OCI-LY1 (cell line): ENCODE measurements at regions not wholly inside any gene's neighbourhood (a gene's known extent, or its start where the extent isn't known, plus 50 kb on each side); places are given as distances from the start of the nearest gene placed in this dataset.

Experiments used
- H2AFZ ChIP-seq: fragments of 200-600 bp; sonication (generic), shearing (Covaris generic); 2 replicates; pipeline ENCODE4 v1.6.0; 2014; ENCODE audit warnings: antibody characterized with exemption, mild to moderate bottlenecking, low read length
- H3F3A ChIP-seq: fragments of 200-600 bp; sonication (generic), shearing (Covaris generic); 2 replicates; pipeline ENCODE4 v1.6.0; 2014; ENCODE audit warnings: mild to moderate bottlenecking, antibody characterized with exemption, low read length, moderate library complexity; ENCODE audit not compliant: insufficient read depth
- H3K27ac ChIP-seq: fragments of 200-600 bp; sonication (generic); 2 replicates; pipeline ENCODE4 v1.5.1; 2014; ENCODE audit warnings: low read length, mixed run types, mild to moderate bottlenecking, low read depth; ENCODE audit not compliant: poor library complexity, severe bottlenecking
- H3K27me3 ChIP-seq: fragments of 200-600 bp; sonication (generic); 2 replicates; pipeline ENCODE4 v1.6.0; 2014; ENCODE audit warnings: antibody characterized with exemption, mild to moderate bottlenecking, low read length, moderate library complexity; ENCODE audit not compliant: insufficient read depth
- H3K36me3 ChIP-seq: fragments of 200-600 bp; sonication (generic); 2 replicates; pipeline ENCODE4 v1.6.1; 2014; ENCODE audit warnings: mild to moderate bottlenecking, antibody characterized with exemption, low read length, moderate library complexity, mixed read lengths; ENCODE audit not compliant: insufficient read depth
- H3K4me1 ChIP-seq: fragments of 200-600 bp; sonication (generic); 2 replicates; pipeline ENCODE4 v1.5.1; 2014; ENCODE audit warnings: mild to moderate bottlenecking, low read length, moderate library complexity; ENCODE audit not compliant: insufficient read depth, severe bottlenecking
- H3K4me2 ChIP-seq: fragments of 200-600 bp; sonication (generic), shearing (Covaris generic); 2 replicates; pipeline ENCODE4 v1.6.1; 2014; ENCODE audit warnings: low read length
- H3K4me3 ChIP-seq: fragments of 200-600 bp; sonication (generic); 2 replicates; pipeline ENCODE4 v1.5.1; 2014; ENCODE audit warnings: low read length, low read depth, mild to moderate bottlenecking, mixed read lengths; ENCODE audit not compliant: poor library complexity, severe bottlenecking
- H3K79me2 ChIP-seq: fragments of 200-600 bp; shearing (Covaris generic); 2 replicates; pipeline ENCODE4 v1.6.1; 2016; ENCODE audit warnings: mixed run types, low read length, mixed read lengths; ENCODE audit not compliant: insufficient read depth
- H3K9ac ChIP-seq: fragments of 200-600 bp; sonication (generic), shearing (Covaris generic); 2 replicates; pipeline ENCODE4 v1.6.1; 2014; ENCODE audit warnings: mild to moderate bottlenecking, low read length, mixed read lengths
- H3K9me2 ChIP-seq: fragments of 200-600 bp; sonication (generic), shearing (Covaris generic); 2 replicates; pipeline ENCODE4 v1.6.1; 2014; ENCODE audit warnings: low read depth, mild to moderate bottlenecking, low read length, mixed read lengths
- H3K9me3 ChIP-seq: fragments of 200-600 bp; shearing (Covaris generic); 2 replicates; pipeline ENCODE4 v1.6.1; 2014; ENCODE audit warnings: low read length, mixed read lengths
- H4K20me1 ChIP-seq: fragments of 200-600 bp; sonication (generic), shearing (Covaris generic); 2 replicates; pipeline ENCODE4 v1.6.0; 2016; ENCODE audit warnings: mild to moderate bottlenecking, low read length; ENCODE audit not compliant: insufficient read depth
- EZH2 ChIP-seq: fragments of 200-600 bp; sonication (generic), shearing (Covaris generic); IDR thresholded peaks from 2 replicates; pipeline ENCODE4 v1.8.0; 2017; ENCODE audit warnings: borderline replicate concordance, mixed run types, mild to moderate bottlenecking, antibody characterized with exemption, low read length, moderate library complexity, mixed read lengths
- TF ChIP-seq, protein P1 (sequence below): fragments of 200-600 bp; sonication (generic), shearing (Covaris generic); IDR thresholded peaks from 2 replicates; pipeline ENCODE4 v1.5.1; 2017; ENCODE audit warnings: mild to moderate bottlenecking, antibody characterized with exemption, low read length, moderate library complexity, mixed read lengths

DNA sequence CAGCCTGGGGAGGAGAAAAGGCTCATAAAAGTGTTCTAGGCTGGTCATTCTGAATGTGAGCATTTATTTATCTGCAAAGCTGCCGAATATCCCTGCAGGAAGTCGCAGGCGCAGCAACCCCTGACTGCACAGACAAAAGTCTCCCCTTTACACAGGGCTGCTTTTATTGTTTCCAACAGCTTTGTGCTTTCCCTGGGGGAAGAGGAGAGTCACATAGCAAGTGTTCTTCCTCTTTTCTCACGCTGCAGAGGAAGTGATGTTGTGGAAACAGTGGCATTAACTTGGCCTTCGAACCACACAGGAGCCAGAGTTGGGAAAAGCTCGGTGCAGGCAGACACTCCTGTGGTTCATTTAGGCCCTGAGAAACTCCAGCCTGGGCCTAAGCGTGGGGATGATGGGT lies 81.5 kb upstream of the BCOR start:
- no peak overlapping the region for H3K27ac ChIP-seq
- H3K9ac ChIP-seq = no peak overlapping the region
- no peaks in the 10 kb centered on the region for H3F3A ChIP-seq
- H3K4me1 ChIP-seq = peaks cover 25% of the 10 kb centered on the region
- no peak overlapping the region for H3K4me3 ChIP-seq
- no peaks in the 10 kb centered on the region for H3K9me3 ChIP-seq
- TF ChIP-seq, protein P1, sequence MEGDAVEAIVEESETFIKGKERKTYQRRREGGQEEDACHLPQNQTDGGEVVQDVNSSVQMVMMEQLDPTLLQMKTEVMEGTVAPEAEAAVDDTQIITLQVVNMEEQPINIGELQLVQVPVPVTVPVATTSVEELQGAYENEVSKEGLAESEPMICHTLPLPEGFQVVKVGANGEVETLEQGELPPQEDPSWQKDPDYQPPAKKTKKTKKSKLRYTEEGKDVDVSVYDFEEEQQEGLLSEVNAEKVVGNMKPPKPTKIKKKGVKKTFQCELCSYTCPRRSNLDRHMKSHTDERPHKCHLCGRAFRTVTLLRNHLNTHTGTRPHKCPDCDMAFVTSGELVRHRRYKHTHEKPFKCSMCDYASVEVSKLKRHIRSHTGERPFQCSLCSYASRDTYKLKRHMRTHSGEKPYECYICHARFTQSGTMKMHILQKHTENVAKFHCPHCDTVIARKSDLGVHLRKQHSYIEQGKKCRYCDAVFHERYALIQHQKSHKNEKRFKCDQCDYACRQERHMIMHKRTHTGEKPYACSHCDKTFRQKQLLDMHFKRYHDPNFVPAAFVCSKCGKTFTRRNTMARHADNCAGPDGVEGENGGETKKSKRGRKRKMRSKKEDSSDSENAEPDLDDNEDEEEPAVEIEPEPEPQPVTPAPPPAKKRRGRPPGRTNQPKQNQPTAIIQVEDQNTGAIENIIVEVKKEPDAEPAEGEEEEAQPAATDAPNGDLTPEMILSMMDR = no peak
- TF ChIP-seq EZH2 = no peak
- no peaks in the 10 kb centered on the region for H3K79me2 ChIP-seq
- H3K36me3 ChIP-seq = no peaks in the 10 kb centered on the region
- no peaks in the 10 kb centered on the region for H3K9me2 ChIP-seq
- no peak overlapping the region for H2AFZ ChIP-seq
- H3K4me2 ChIP-seq = no peak overlapping the region
- H4K20me1 ChIP-seq = no peaks in the 10 kb centered on the region
- no peaks in the 10 kb centered on the region for H3K27me3 ChIP-seq

DNA sequence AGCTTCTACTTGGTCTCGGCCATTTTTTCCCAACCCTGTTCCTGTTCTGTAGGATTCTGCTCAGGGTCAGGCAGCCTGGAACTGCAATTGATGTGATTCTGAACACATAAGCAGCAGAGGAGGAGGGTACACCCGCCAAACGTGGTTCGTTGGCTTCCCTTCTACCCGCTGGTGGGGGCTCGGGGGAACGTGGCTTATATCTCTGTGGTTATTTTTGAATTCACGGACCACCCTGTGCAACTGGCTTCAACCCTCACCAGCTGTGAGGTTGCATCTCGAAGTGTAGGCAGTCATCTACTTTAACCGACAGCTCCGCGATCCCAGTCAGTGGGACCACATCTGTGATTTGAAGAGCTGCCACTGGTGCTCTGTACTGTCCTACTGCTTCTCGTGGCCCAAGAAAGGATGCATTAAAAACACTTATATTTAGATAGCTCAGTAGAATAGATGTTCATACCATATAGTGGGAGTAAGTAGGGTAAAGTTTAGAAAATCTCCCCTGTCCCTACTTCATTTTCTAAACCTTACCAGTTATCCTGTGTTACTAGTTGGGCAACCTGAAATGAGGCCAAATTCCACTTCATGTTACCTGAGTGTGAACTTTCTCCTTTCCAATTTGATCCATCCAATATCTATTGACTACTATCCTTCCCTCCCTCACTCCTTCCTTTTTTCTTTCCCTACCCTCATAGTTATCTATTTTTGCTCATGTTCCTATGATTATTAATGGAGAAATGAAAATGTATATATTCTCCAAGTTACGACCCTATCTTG lies 80.4 kb upstream of the BCOR start:
- Histone ChIP-seq H3K27ac (peak overlapping the region; percentile 98), H3F3A (no peaks in the 10 kb centered on the region), H3K4me1 (peaks cover 36% of the 10 kb centered on the region), H3K4me3 (peak overlapping the region; percentile 77), H3K36me3 (no peaks in the 10 kb centered on the region), H3K9ac (peak overlapping the region; percentile 91), H3K27me3 (no peaks in the 10 kb centered on the region), H2AFZ (no peak overlapping the region), H3K9me3 (no peaks in the 10 kb centered on the region), H3K9me2 (no peaks in the 10 kb centered on the region), H3K79me2 (no peaks in the 10 kb centered on the region), H3K4me2 (peak overlapping the region; percentile 80), H4K20me1 (no peaks in the 10 kb centered on the region)
- TF ChIP-seq, protein P1 = no peak

DNA sequence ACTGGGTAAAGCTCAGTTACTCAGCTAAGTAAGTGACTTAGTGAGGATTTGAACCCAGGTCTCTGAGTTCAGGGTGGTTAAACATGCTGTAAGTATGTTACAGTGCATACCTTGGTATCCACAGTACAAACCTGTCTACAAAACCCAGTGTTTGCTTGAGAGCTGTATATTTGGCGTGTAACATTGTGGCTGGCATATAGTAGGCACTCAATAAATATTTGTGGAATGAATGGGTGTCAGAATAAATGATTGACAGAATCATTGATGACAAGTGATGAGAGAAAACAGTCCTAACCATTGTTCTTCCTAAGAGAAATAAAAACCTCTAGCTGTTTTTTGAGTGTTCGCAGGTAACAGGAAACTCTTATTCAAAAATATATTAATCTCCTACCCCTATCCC lies 79.7 kb upstream of the BCOR start:
- peaks cover 43% of the 10 kb centered on the region for H3K4me1 ChIP-seq
- no peaks in the 10 kb centered on the region for H3K36me3 ChIP-seq
- no peaks in the 10 kb centered on the region for H3F3A ChIP-seq
- no peaks in the 10 kb centered on the region for H3K9me3 ChIP-seq
- H2AFZ ChIP-seq = no peak overlapping the region
- peak overlapping the region; percentile 80 for H3K4me2 ChIP-seq
- no peaks in the 10 kb centered on the region for H3K9me2 ChIP-seq
- no peaks in the 10 kb centered on the region for H3K27me3 ChIP-seq
- no peak for TF ChIP-seq EZH2
- TF ChIP-seq, protein P1 = no peak
- no peaks in the 10 kb centered on the region for H4K20me1 ChIP-seq
- peak overlapping the region; percentile 77 for H3K4me3 ChIP-seq
- no peaks in the 10 kb centered on the region for H3K79me2 ChIP-seq
- H3K27ac ChIP-seq = peak overlapping the region; percentile 98
- H3K9ac ChIP-seq = peak overlapping the region; percentile 91
